ENCODE measurements at regions not wholly inside any gene's neighbourhood (a gene's known extent, or its start where the extent isn't known, plus 50 kb on each side); places are given as distances from the start of the nearest gene placed in this dataset.

GRCh38 chr10:64067859-64068258 lies 546.7 kb downstream of the REEP3 start:
- no peak for DNase-seq (ENCODE audit: low read depth in 3 of 3, low spot score in 1 of 3)

DNA sequence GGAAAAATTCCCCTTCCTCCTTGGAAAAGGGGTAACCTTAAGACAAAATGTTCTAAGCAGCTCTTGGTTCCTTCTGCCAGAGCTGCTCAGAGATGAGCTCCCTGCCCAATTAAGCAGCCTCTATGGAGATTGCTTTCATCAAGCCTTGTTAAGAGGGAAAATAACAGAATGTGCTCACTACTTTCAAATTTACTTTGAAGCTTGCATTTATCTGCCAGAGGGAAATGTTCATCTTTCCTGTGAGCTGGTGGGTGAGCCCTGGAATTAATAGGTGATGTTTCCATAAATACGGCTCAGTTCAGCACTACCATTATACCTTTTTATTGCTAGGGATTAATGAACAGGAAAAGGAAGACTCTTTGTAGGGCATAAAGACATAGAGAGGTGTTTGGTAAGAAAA lies 549.0 kb downstream of the REEP3 start:
- no peak for DNase-seq (ENCODE audit: low read depth in 3 of 3, low spot score in 1 of 3)

GRCh38 chr10:64071218-64071617 lies 550.0 kb downstream of the REEP3 start:
- no peak for DNase-seq (ENCODE audit: low read depth in 3 of 3, low spot score in 1 of 3)

DNA sequence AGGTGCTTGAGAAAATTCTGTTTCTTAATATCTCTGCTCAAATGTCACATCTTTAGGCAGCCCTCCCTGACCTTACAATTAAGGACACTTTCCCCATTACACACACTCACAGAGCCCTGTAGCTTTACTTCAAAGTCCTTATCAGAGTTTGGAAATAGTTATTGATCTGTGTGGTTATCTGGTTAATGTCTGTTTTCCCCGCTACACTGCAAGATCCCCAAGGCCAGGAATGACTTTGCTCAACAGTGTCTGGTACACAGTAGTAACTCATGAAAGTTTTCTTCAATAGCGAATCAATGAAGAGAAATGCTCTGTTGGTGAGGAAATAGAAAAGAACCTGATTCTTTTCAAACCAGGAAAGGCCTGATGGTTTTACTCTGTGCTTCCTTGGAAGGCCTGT lies 554.4 kb downstream of the REEP3 start:
- DNase-seq (ENCODE audit: low read depth in 3 of 3, low spot score in 1 of 3), result no peak

DNA sequence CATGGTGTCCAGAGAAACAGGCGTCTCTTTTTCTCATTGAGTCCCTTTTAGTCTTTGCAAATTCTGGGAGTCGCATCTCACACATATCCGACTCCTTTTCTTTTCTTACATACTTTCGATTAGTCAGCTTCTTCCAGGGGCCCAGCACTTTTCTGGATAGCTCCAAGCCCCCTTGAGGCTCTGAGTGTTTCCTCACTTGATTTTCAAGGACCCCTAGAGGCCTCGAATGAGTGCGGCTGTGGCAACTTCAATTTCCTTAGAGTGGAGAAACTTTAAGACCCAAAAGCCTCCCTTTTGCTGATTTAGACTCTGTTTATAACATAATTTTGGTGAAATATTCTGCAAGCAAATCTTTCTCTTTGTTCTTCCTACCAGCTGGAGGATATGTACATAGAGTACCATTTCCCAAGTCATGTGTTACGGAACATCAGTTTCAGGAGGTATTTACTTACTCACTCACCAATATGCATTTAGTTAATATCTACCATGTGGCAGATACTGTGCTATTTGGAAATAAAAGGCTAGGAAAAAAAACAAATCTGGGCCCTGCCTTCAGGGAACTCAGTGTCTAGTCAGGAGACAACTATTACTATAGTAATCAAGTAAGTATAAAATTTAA lies 555.2 kb downstream of the REEP3 start:
- no peak for DNase-seq (ENCODE audit: low read depth in 3 of 3, low spot score in 1 of 3)

- no peak for DNase-seq (ENCODE audit: low read depth in 3 of 3, low spot score in 1 of 3)
These were observed 558.1 kb downstream of the REEP3 start for GRCh38 chr10:64079341-64079740.

DNA sequence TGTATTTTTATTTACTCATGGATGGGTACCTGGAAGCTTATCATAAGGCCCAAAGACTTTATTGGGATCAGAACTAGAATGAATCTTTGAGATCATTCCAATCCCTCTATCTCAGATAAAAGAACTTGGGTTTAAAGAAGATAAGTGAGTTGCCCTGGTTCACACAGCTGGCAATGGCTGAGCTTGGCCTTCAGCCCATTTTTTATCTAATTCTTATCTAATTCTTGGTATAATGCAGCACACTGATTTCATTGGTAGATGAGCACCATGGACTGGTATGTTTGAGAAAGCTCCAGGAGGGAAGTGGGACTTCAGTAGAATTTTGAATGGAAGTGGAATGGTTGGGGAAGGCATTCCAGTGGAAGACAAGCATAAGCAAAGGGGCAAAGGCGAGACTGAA lies 558.9 kb downstream of the REEP3 start:
- no peak for DNase-seq (ENCODE audit: low read depth in 3 of 3, low spot score in 1 of 3)

GRCh38 chr10:64081947-64082482 lies 560.8 kb downstream of the REEP3 start:
- DNase-seq (ENCODE audit: low read depth in 3 of 3, low spot score in 1 of 3), result no peak

- DNase-seq (ENCODE audit: low read depth in 3 of 3, low spot score in 1 of 3), result no peak
These were observed 565.0 kb downstream of the REEP3 start for GRCh38 chr10:64086083-64086767.

- DNase-seq (ENCODE audit: low read depth in 3 of 3, low spot score in 1 of 3), result no peak
These were observed 568.4 kb downstream of the REEP3 start for GRCh38 chr10:64089648-64090047.

- no peak for DNase-seq (ENCODE audit: low read depth in 3 of 3, low spot score in 1 of 3)
These were observed 569.7 kb downstream of the REEP3 start for GRCh38 chr10:64090865-64091264.

- no peak for DNase-seq (ENCODE audit: low read depth in 3 of 3, low spot score in 1 of 3)
These were observed 570.7 kb downstream of the REEP3 start for GRCh38 chr10:64091897-64092296.

DNA sequence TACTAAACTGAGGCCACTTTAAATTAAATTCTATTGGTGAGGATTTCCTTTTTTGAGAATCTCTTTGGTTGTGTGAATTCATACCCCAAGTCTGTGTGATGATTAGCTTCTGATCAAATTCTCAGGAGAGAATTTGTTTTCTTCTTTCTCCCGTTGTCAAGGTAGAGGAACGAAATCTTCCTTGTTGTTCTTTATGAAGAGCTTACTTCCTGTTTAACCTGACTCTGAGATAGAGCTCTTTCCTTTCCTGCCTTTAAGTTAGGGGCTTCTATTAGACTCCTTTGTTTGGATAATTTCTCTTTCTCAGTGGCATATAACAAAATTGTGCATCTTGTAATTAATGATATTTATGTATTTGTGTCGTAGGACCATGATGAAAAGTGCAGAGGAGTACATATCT lies 572.1 kb downstream of the REEP3 start:
- DNase-seq (ENCODE audit: low read depth in 3 of 3, low spot score in 1 of 3), result no peak

- no peak for DNase-seq (ENCODE audit: low read depth in 3 of 3, low spot score in 1 of 3)
These were observed 572.8 kb downstream of the REEP3 start for GRCh38 chr10:64093946-64094535.

GRCh38 chr10:64096941-64097340 lies 575.7 kb downstream of the REEP3 start:
- no peak for DNase-seq (ENCODE audit: low read depth in 3 of 3, low spot score in 1 of 3)

DNA sequence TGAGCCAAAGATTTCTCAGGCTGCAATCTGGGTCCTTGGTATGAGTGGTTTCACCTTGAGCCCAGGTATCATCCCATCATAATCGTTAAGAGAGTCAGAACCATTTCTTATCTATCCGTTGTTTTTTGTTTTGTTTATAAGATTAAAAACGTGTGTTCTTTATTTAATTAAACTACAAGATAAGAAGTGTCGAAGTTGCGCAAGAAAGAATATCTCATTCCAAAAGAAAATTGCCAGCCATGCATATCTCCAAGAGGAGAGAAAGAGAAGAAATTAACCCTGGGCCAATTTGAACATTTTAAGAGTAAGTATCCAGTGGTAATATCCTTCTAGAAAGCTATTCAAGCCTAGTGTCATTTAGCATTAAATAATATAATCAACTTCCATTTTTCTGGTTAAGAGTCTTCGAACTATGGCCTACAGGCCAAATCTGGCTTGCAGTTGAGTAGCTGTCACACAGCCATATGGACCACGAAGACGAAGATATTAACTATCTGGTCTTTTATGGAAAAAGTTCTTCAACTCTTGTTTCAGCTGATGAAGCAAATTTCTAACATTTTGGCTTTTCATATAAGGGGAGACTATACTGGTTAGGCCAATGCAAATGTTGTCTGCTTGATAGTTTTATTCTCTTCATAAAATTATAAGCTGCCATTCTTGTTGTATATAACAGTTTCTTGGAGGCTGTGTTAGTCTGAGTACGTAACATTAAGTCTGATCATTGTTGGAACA lies 576.4 kb downstream of the REEP3 start:
- DNase-seq (ENCODE audit: low read depth in 3 of 3, low spot score in 1 of 3), result no peak

DNA sequence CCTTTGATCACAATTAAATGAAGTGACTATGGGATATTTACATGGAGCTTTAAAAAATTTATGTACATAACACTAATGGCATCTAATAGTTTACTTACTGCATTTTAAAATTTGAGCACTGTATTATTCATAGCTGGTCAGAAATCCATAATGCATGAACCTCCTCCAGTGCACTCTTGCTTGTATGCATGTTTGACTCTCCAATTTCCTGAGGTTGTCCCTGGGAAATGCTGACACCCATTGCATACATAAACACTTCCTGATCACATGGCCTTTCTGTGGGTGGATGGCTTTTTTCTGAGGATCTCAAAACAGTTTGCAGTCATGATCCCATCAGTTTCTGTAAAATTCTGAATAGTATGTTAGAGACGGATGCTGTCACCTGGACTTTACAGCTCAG lies 577.8 kb downstream of the REEP3 start:
- DNase-seq (ENCODE audit: low read depth in 3 of 3, low spot score in 1 of 3), result no peak

- DNase-seq (ENCODE audit: low read depth in 3 of 3, low spot score in 1 of 3), result no peak
These were observed 580.5 kb downstream of the REEP3 start for GRCh38 chr10:64101606-64102263.

GRCh38 chr10:64102264-64102633 lies 581.0 kb downstream of the REEP3 start:
- no peak for DNase-seq (ENCODE audit: low read depth in 3 of 3, low spot score in 1 of 3)

DNA sequence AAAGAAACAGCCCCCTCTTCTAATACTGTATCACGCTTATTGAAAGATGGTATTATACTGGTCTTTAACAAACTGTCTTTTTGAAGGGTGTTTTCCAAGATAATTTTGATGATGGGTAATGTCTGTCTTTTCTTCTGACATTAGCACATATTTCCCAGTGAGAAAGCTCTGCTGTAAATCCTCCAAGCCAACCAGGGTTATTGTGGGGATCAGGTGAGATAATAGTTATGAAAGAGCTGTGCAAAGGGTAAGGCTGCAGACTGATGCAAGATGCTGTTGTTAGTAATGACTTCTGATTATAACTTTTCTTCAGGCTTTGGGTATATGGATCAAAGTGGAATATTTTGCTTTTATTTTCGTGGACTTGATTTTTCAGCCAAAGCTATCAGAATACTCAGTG lies 581.7 kb downstream of the REEP3 start:
- DNase-seq (ENCODE audit: low read depth in 3 of 3, low spot score in 1 of 3), result no peak

GRCh38 chr10:64103750-64104470 lies 582.7 kb downstream of the REEP3 start:
- DNase-seq (ENCODE audit: low read depth in 3 of 3, low spot score in 1 of 3), result no peak

All from stimulated activated CD4-positive, alpha-beta T cell treated with anti-CD3 and anti-CD28 coated beads, TNF-alpha, amount 100 ng/mL, for 1 hour (primary cell).